ENCODE measurements at regions not wholly inside any gene's neighbourhood (a gene's known extent, or its start where the extent isn't known, plus 50 kb on each side); places are given as distances from the start of the nearest gene placed in this dataset.

- Histone ChIP-seq H3K56ac (replicated peaks; ENCODE audit: insufficient read length, low read depth, low read length) (no peak overlapping the region), H2BK20ac (ENCODE audit: low read length) (no peak overlapping the region), H3K9ac (replicated peaks in 1 of 4; ENCODE audit: extremely low read depth in 1 of 4, low read depth in 3 of 4, low read length in 3 of 4) (no peak overlapping the region), H2AFZ (ENCODE audit: low read length) (no peak overlapping the region), H3K9me3 (ENCODE audit: insufficient read depth in 2 of 2, low read depth in 1 of 2, low read length in 1 of 2) (no peaks in the 10 kb centered on the region), H2BK12ac (ENCODE audit: low read depth, low read length) (no peak overlapping the region), H3K4me1 (replicated peaks in 1 of 4; ENCODE audit: control insufficient read depth in 3 of 4, insufficient read depth in 4 of 4, low read length in 3 of 4) (no peaks in the 10 kb centered on the region), H3K36me3 (ENCODE audit: control insufficient read depth in 2 of 4, insufficient read depth in 4 of 4, low read length in 3 of 4) (no peaks in the 10 kb centered on the region), H3K23ac (ENCODE audit: insufficient read length) (no peak overlapping the region), H3K27me3 (replicated peaks in 1 of 4; ENCODE audit: control insufficient read depth in 3 of 4, extremely low read depth in 1 of 4, insufficient read depth in 3 of 4, low read length in 3 of 4) (no peaks in the 10 kb centered on the region), H3K23me2 (ENCODE audit: low read depth, low read length) (no peaks in the 10 kb centered on the region; the same call in 1 of the 2 replicates), H3K27ac (ENCODE audit: low read depth, low read length) (no peak overlapping the region), H3K4me2 (ENCODE audit: insufficient read depth in 1 of 2, low read depth in 2 of 2, low read length in 2 of 2) (no peak overlapping the region), H4K91ac (replicated peaks; ENCODE audit: insufficient read length, low read length) (no peak overlapping the region), H3K4ac (replicated peaks; ENCODE audit: insufficient read length, low read depth, low read length) (no peak overlapping the region), H2BK15ac (ENCODE audit: low read length) (no peak overlapping the region), H2BK5ac (ENCODE audit: low read depth, low read length) (no peak overlapping the region), H3K79me1 (ENCODE audit: low read depth, low read length) (no peaks in the 10 kb centered on the region), H3K79me2 (ENCODE audit: control insufficient read depth in 1 of 2, insufficient read depth in 2 of 2, low read length in 2 of 2) (no peaks in the 10 kb centered on the region), H2AK5ac (ENCODE audit: low read depth, low read length) (no peak overlapping the region), H3K14ac (ENCODE audit: insufficient read length) (no peak overlapping the region), H4K8ac (ENCODE audit: extremely low read depth, insufficient read depth, low read length) (no peak overlapping the region), H4K5ac (ENCODE audit: insufficient read length, low read depth, low read length) (no peak overlapping the region), H4K20me1 (replicated peaks in 1 of 2; ENCODE audit: control insufficient read depth in 1 of 2, insufficient read depth in 2 of 2, low read length in 2 of 2) (no peaks in the 10 kb centered on the region), H3K4me3 (ENCODE audit: extremely low read depth in 1 of 4, insufficient read depth in 2 of 4, low read depth in 3 of 4, low read length in 4 of 4) (no peak overlapping the region), H2BK120ac (replicated peaks; ENCODE audit: low read depth, low read length) (no peak overlapping the region), H3K18ac (ENCODE audit: extremely low read depth, low read length) (no peak overlapping the region)
- FAIRE-seq (no peak), DNase-seq (ENCODE audit: low read depth in 1 of 2, low spot score in 2 of 2) (no peak)
- TF ChIP-seq TBP (IDR thresholded peaks at IDR 0.05; ENCODE audit: low read depth, low read length) (no peak), BRCA1 (IDR thresholded peaks at IDR 0.05; ENCODE audit: low read depth, low read length) (no peak), RFX5 (IDR thresholded peaks at IDR 0.05; ENCODE audit: borderline replicate concordance, low read depth, low read length) (no peak), MAFK (IDR thresholded peaks at IDR 0.05; ENCODE audit: low read depth, low read length) (no peak), CEBPB (IDR thresholded peaks at IDR 0.05; ENCODE audit: low read depth, low read length) (no peak), SAP30 (IDR thresholded peaks at IDR 0.05; ENCODE audit: insufficient read depth, insufficient replicate concordance, low read length) (no peak), POU5F1 (IDR thresholded peaks at IDR 0.05; ENCODE audit: low read depth, low read length) (no peak), TAF7 (optimal IDR thresholded peaks at IDR 0.05; ENCODE audit: borderline replicate concordance, low read depth, low read length) (no peak), ATF3 (IDR thresholded peaks at IDR 0.05; ENCODE audit: insufficient read depth, low read depth, low read length) (no peak), CTBP2 (IDR thresholded peaks at IDR 0.05; ENCODE audit: borderline replicate concordance, insufficient read depth, insufficient read length, low read length) (no peak), TEAD4 (IDR thresholded peaks at IDR 0.05; ENCODE audit: low read depth, low read length) (no peak), CBX5 (IDR thresholded peaks at IDR 0.05; ENCODE audit: low read depth, low read length) (no peak)
- ChIA-PET POLR2A (ENCODE audit: partially characterized antibody) (no interaction called here), CTCF (ENCODE audit: partially characterized antibody) (interaction anchor here (0.9 kb wide), 1 partner anchor 10 kb away, joined by 3 read pairs; no protein-coding TSS in a partner anchor)
- WGBS, 2 experiments (ENCODE audit: extremely low coverage in 1 of 2, insufficient coverage in 1 of 2, insufficient read length in 1 of 2, insufficient replicate concordance in 2 of 2, low coverage in 1 of 2, low lambda C conversion rate in 2 of 2, missing lambda C conversion rate in 1 of 2): 91% methylated on average over 2 of the region's 2 CpGs; no CpG with 5 or more reads in 1 of the 2 experiments
Measured at GRCh38 chr1:95352767-95353166, 118.8 kb downstream of the RWDD3 start.

Measured in H1 (cell line).